ENCODE measurements at regions not wholly inside any gene's neighbourhood (a gene's known extent, or its start where the extent isn't known, plus 50 kb on each side); places are given as distances from the start of the nearest gene placed in this dataset.

DNA sequence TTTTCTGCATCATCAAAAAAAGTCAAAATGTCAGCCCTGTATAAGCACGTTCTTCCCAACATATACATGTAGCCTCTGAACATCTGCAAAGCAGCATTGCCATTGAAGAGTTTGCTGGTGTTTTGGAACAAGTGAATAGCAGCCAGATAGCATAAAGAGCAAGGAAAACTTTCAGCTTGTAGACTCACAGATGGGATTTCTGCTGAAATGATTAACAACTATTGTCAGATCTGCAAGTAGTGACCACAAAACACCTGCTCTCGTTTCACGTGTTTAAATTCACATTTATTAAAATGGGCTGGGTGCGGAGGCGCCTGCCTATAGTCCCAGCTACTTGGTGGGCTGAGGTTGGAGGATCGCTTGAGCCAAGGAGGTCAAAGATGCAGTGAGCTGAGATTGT lies 123.7 kb downstream of the SPRY1 start (continued):
- TF ChIP-seq MXI1 (IDR thresholded peaks at IDR 0.05; ENCODE audit: low read depth, low read length) (no peak), FOXJ3 (CRISPR knock-in tag; IDR thresholded peaks at IDR 0.05) (no peak)
- TF ChIP-seq, protein P1, sequence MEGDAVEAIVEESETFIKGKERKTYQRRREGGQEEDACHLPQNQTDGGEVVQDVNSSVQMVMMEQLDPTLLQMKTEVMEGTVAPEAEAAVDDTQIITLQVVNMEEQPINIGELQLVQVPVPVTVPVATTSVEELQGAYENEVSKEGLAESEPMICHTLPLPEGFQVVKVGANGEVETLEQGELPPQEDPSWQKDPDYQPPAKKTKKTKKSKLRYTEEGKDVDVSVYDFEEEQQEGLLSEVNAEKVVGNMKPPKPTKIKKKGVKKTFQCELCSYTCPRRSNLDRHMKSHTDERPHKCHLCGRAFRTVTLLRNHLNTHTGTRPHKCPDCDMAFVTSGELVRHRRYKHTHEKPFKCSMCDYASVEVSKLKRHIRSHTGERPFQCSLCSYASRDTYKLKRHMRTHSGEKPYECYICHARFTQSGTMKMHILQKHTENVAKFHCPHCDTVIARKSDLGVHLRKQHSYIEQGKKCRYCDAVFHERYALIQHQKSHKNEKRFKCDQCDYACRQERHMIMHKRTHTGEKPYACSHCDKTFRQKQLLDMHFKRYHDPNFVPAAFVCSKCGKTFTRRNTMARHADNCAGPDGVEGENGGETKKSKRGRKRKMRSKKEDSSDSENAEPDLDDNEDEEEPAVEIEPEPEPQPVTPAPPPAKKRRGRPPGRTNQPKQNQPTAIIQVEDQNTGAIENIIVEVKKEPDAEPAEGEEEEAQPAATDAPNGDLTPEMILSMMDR (IDR thresholded peaks at IDR 0.05): no peak

DNA sequence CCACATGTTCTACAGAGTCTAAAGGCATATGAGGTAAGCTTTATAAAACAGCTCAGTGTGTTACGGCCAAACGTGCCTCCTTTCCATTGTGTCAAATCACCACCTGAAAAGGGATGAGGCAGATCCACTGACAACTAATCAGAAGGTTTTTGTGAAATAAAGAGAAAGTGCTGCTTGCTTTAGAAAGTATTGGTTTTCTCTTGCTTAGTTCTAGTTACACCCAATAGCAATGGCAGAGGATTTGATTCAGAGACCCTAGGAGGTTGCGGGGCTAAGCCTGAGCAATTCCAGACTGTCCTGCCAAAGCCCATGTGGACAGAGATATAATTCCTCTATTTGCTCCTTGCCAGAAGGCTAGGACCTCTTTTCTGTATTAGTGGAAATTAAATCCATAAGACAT lies 125.5 kb downstream of the SPRY1 start:
- Histone ChIP-seq H3K27ac (ENCODE audit: low read depth in 2 of 2, low read length in 1 of 2) (no peak overlapping the region), H3K4me3 (ENCODE audit: low read depth in 2 of 2, low read length in 1 of 2) (no peak overlapping the region), H3K36me3 (replicated peaks in 1 of 2; ENCODE audit: control insufficient read depth in 1 of 2, insufficient read depth in 2 of 2, low read length in 1 of 2) (no peaks in the 10 kb centered on the region), H3K9me3 (no peaks in the 10 kb centered on the region), H3K4me2 (no peak overlapping the region), H4K20me1 (ENCODE audit: insufficient read depth) (no peaks in the 10 kb centered on the region), H3F3A (replicated peaks; ENCODE audit: insufficient read depth) (no peaks in the 10 kb centered on the region), H3K4me1 (ENCODE audit: control insufficient read depth in 1 of 2, insufficient read depth in 2 of 2, low read depth in 1 of 2, low read length in 1 of 2) (no peaks in the 10 kb centered on the region), H3K9ac (no peak overlapping the region), H3K27me3 (ENCODE audit: insufficient read depth) (no peaks in the 10 kb centered on the region), H3K79me2 (ENCODE audit: insufficient read depth) (no peaks in the 10 kb centered on the region), H3K9me2 (no peaks in the 10 kb centered on the region), H2AFZ (ENCODE audit: low read depth) (no peak overlapping the region)
- ChIA-PET POLR2A (no interaction called here), CTCF (no interaction called here)
- TF ChIP-seq ELF1 (IDR thresholded peaks at IDR 0.05): no peak
- no peak for TF ChIP-seq GABPA (IDR thresholded peaks at IDR 0.05; ENCODE audit: low read depth)
- TF ChIP-seq RCOR1 (IDR thresholded peaks at IDR 0.05; ENCODE audit: low read length): no peak
- no peak for TF ChIP-seq NFIC (IDR thresholded peaks at IDR 0.05; ENCODE audit: borderline replicate concordance)
- TF ChIP-seq SIN3A (IDR thresholded peaks at IDR 0.05; ENCODE audit: borderline replicate concordance, low read depth, low read length): no peak
- TF ChIP-seq, protein P2, sequence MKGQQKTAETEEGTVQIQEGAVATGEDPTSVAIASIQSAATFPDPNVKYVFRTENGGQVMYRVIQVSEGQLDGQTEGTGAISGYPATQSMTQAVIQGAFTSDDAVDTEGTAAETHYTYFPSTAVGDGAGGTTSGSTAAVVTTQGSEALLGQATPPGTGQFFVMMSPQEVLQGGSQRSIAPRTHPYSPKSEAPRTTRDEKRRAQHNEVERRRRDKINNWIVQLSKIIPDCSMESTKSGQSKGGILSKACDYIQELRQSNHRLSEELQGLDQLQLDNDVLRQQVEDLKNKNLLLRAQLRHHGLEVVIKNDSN (IDR thresholded peaks at IDR 0.05; ENCODE audit: borderline replicate concordance, low read depth): no peak
- TF ChIP-seq POLR2AphosphoS5 (IDR thresholded peaks at IDR 0.05; ENCODE audit: low read depth, low read length): no peak
- no peak for TF ChIP-seq FOXM1 (IDR thresholded peaks at IDR 0.05; ENCODE audit: low read depth)
- no peak for TF ChIP-seq JUND (IDR thresholded peaks at IDR 0.05)
- TF ChIP-seq EZH2phosphoT487 (IDR thresholded peaks at IDR 0.05; ENCODE audit: borderline replicate concordance, low read depth): no peak
- TF ChIP-seq RFX5 (IDR thresholded peaks at IDR 0.05; ENCODE audit: low read length): no peak
- no peak for TF ChIP-seq USF2 (IDR thresholded peaks at IDR 0.05; ENCODE audit: borderline replicate concordance, low read depth, low read length)
- WGBS (ENCODE audit: low lambda C conversion rate): 92% methylated on average over 3 of the region's 3 CpGs
- DNase-seq: no peak

GRCh38 chr4:123522646-123523045 lies 126.1 kb downstream of the SPRY1 start:
- no peaks in the 10 kb centered on the region for H3K27me3 ChIP-seq (ENCODE audit: insufficient read depth)
- no peak for TF ChIP-seq EZH2phosphoT487 (IDR thresholded peaks at IDR 0.05; ENCODE audit: borderline replicate concordance, low read depth)
- TF ChIP-seq POLR2AphosphoS5 (IDR thresholded peaks at IDR 0.05; ENCODE audit: low read depth, low read length): no peak
- no peak for TF ChIP-seq EP300 (IDR thresholded peaks at IDR 0.05; ENCODE audit: borderline replicate concordance in 1 of 2, low read depth in 1 of 2, low read length in 1 of 2)
- TF ChIP-seq MAX (IDR thresholded peaks at IDR 0.05; ENCODE audit: low read depth): no peak
- TF ChIP-seq TEAD4 (IDR thresholded peaks at IDR 0.05; ENCODE audit: borderline replicate concordance, insufficient read depth): no peak
- TF ChIP-seq, protein P1 (IDR thresholded peaks at IDR 0.05): no peak
- no peak for TF ChIP-seq YY1 (IDR thresholded peaks at IDR 0.05; ENCODE audit: low read depth)
- TF ChIP-seq, protein P3, sequence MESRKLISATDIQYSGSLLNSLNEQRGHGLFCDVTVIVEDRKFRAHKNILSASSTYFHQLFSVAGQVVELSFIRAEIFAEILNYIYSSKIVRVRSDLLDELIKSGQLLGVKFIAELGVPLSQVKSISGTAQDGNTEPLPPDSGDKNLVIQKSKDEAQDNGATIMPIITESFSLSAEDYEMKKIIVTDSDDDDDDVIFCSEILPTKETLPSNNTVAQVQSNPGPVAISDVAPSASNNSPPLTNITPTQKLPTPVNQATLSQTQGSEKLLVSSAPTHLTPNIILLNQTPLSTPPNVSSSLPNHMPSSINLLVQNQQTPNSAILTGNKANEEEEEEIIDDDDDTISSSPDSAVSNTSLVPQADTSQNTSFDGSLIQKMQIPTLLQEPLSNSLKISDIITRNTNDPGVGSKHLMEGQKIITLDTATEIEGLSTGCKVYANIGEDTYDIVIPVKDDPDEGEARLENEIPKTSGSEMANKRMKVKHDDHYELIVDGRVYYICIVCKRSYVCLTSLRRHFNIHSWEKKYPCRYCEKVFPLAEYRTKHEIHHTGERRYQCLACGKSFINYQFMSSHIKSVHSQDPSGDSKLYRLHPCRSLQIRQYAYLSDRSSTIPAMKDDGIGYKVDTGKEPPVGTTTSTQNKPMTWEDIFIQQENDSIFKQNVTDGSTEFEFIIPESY (IDR thresholded peaks at IDR 0.05; ENCODE audit: borderline replicate concordance, low read depth): no peak
- no peaks in the 10 kb centered on the region for H3F3A ChIP-seq (replicated peaks; ENCODE audit: insufficient read depth)
- WGBS (ENCODE audit: low lambda C conversion rate): 86% methylated on average over 3 of the region's 3 CpGs
- no peaks in the 10 kb centered on the region for H3K4me1 ChIP-seq (ENCODE audit: control insufficient read depth in 1 of 2, insufficient read depth in 2 of 2, low read depth in 1 of 2, low read length in 1 of 2)
- no peaks in the 10 kb centered on the region for H3K36me3 ChIP-seq (replicated peaks in 1 of 2; ENCODE audit: control insufficient read depth in 1 of 2, insufficient read depth in 2 of 2, low read length in 1 of 2)
- no peaks in the 10 kb centered on the region for H4K20me1 ChIP-seq (ENCODE audit: insufficient read depth)
- H3K4me2 ChIP-seq: no peak overlapping the region
- no peak for DNase-seq
- POLR2A ChIA-PET: no interaction called here
- no peak overlapping the region for H3K27ac ChIP-seq (ENCODE audit: low read depth in 2 of 2, low read length in 1 of 2)
- CTCF ChIA-PET: no interaction called here
- no peaks in the 10 kb centered on the region for H3K9me3 ChIP-seq
- H3K9ac ChIP-seq: no peak overlapping the region
- H3K4me3 ChIP-seq (ENCODE audit: low read depth in 2 of 2, low read length in 1 of 2): no peak overlapping the region
- H3K9me2 ChIP-seq: no peaks in the 10 kb centered on the region
- no peaks in the 10 kb centered on the region for H3K79me2 ChIP-seq (ENCODE audit: insufficient read depth)
- no peak overlapping the region for H2AFZ ChIP-seq (ENCODE audit: low read depth)

All from SK-N-SH (cell line).